ENCODE measurements at regions not wholly inside any gene's neighbourhood (a gene's known extent, or its start where the extent isn't known, plus 50 kb on each side); places are given as distances from the start of the nearest gene placed in this dataset.

GRCh38 chr9:107064378-107064777, 201.4 kb downstream of the ZNF462 start:
- DNase-seq = no peak

- no peak for DNase-seq
These were observed 202.6 kb downstream of the ZNF462 start for GRCh38 chr9:107065549-107065948.

GRCh38 chr9:107067739-107068416, 204.9 kb downstream of the ZNF462 start:
- DNase-seq = no peak

GRCh38 chr9:107068581-107068980, 205.6 kb downstream of the ZNF462 start:
- no peak for DNase-seq

GRCh38 chr9:107070586-107070985, 207.6 kb downstream of the ZNF462 start:
- no peak for DNase-seq

- no peak for DNase-seq
These were observed 205.0 kb upstream of the RAD23B start for GRCh38 chr9:107078061-107078460.

GRCh38 chr9:107079589-107079988, 203.5 kb upstream of the RAD23B start:
- no peak for DNase-seq

- DNase-seq = no peak
These were observed 202.9 kb upstream of the RAD23B start for GRCh38 chr9:107080130-107080529.

GRCh38 chr9:107086460-107086859, 196.6 kb upstream of the RAD23B start:
- DNase-seq = no peak

GRCh38 chr9:107087222-107087621, 195.9 kb upstream of the RAD23B start:
- DNase-seq = no peak

- DNase-seq = no peak
These were observed 192.9 kb upstream of the RAD23B start for GRCh38 chr9:107090218-107090617.

- no peak for DNase-seq
These were observed 189.6 kb upstream of the RAD23B start for GRCh38 chr9:107093365-107094060.

GRCh38 chr9:107094370-107094769, 188.7 kb upstream of the RAD23B start:
- no peak for DNase-seq

- no peak for DNase-seq
These were observed 182.5 kb upstream of the RAD23B start for GRCh38 chr9:107100591-107100990.

- no peak for DNase-seq
These were observed 181.1 kb upstream of the RAD23B start for GRCh38 chr9:107102011-107102410.

- DNase-seq = no peak
These were observed 179.5 kb upstream of the RAD23B start for GRCh38 chr9:107103621-107104020.

GRCh38 chr9:107105784-107106183, 177.3 kb upstream of the RAD23B start:
- no peak for DNase-seq

GRCh38 chr9:107106416-107106815, 176.7 kb upstream of the RAD23B start:
- DNase-seq = no peak

GRCh38 chr9:107108342-107109130, 174.5 kb upstream of the RAD23B start:
- no peak for DNase-seq

GRCh38 chr9:107109324-107109723, 173.8 kb upstream of the RAD23B start:
- no peak for DNase-seq

- no peak for DNase-seq
These were observed 172.9 kb upstream of the RAD23B start for GRCh38 chr9:107110153-107110552.

GRCh38 chr9:107112707-107113243, 170.3 kb upstream of the RAD23B start:
- no peak for DNase-seq

- DNase-seq = no peak
These were observed 164.0 kb upstream of the RAD23B start for GRCh38 chr9:107118863-107119624.
